PC-3 (cell line): ENCODE measurements at regions not wholly inside any gene's neighbourhood (a gene's known extent, or its start where the extent isn't known, plus 50 kb on each side); places are given as distances from the start of the nearest gene placed in this dataset.
"Not testable (repeated sequence)": the region's sequence is repeated elsewhere in the genome, so short reads cannot be mapped to it uniquely, and the experiment has no call there.

Experiments used
- ATAC-seq: fragments of 200-7000 bp; cut with Tn5 transposase; 2 replicates; pipeline ENCODE4 v1.9.1; 2020; ENCODE audit warnings: mild to moderate bottlenecking, moderate library complexity
- BruUV-seq: library from RNA; stranded (reverse); fragments of 400-500 nt; replicated peaks from 2 replicates; lab custom pipeline; 2021; lab: Mats Ljungman, UMichigan
- CTCF ChIA-PET: fragments of 300-600 bp; sonication (Branson Sonifier 250); formaldehyde crosslinking; loops from one replicate; lab custom pipeline; 2022; ENCODE audit warnings: antibody characterized with exemption; lab: Charles Lee
- POLR2A ChIA-PET: fragments of 300-600 bp; sonication (Branson Sonifier 250); formaldehyde crosslinking; loops from one replicate; lab custom pipeline; 2022; ENCODE audit warnings: antibody characterized with exemption; ENCODE audit not compliant: unreplicated experiment; lab: Charles Lee
- DNase-seq: peaks from one replicate; pipeline ENCODE4 v3.0.0-alpha.2; 2015
- H2AFZ ChIP-seq: fragments of 300-600 bp; sonication (generic); 2 replicates; pipeline ENCODE4 v1.6.0; 2016; ENCODE audit warnings: antibody characterized with exemption, low read length
- H3F3A ChIP-seq: fragments of 300-600 bp; sonication (generic); one replicate; pipeline ENCODE4 v1.6.0; 2017; ENCODE audit warnings: antibody characterized with exemption, low read length, control low read depth, mild to moderate bottlenecking; ENCODE audit not compliant: unreplicated experiment
- H3K27ac ChIP-seq: fragments of 300-600 bp; sonication (generic); 2 replicates; pipeline ENCODE4 v1.5.1; 2016; ENCODE audit warnings: mild to moderate bottlenecking, low read length
- H3K27me3 ChIP-seq: fragments of 300-600 bp; sonication (generic); 2 replicates; pipeline ENCODE4 v1.6.1; 2016; ENCODE audit warnings: low read length, mixed read lengths
- H3K36me3 ChIP-seq: fragments of 300-600 bp; sonication (generic); 2 replicates; pipeline ENCODE4 v1.6.1; 2016; ENCODE audit warnings: low read depth, mixed run types, low read length, mixed read lengths
- H3K4me1 ChIP-seq: fragments of 300-600 bp; sonication (generic); 2 replicates; pipeline ENCODE4 v1.5.1; 2016; ENCODE audit warnings: low read length; ENCODE audit not compliant: insufficient read depth
- H3K4me2 ChIP-seq: fragments of 300-600 bp; sonication (generic); 2 replicates; pipeline ENCODE4 v1.6.0; 2016; ENCODE audit warnings: low read length
- H3K4me3 ChIP-seq: fragments of 300-600 bp; sonication (generic); 2 replicates; pipeline ENCODE4 v1.5.1; 2016; ENCODE audit warnings: mild to moderate bottlenecking, low read length, mixed read lengths
- H3K79me2 ChIP-seq: fragments of 300-600 bp; sonication (generic); 2 replicates; pipeline ENCODE4 v1.6.1; 2017; ENCODE audit warnings: low read length, mixed read lengths
- H3K9ac ChIP-seq: fragments of 300-600 bp; sonication (generic); 2 replicates; pipeline ENCODE4 v1.6.0; 2016; ENCODE audit warnings: mild to moderate bottlenecking, low read length
- H3K9me2 ChIP-seq: fragments of 300-600 bp; sonication (generic); replicated peaks from 2 replicates; pipeline ENCODE4 v1.6.1; 2016; ENCODE audit warnings: mixed run types, low read length, mixed read lengths
- H3K9me3 ChIP-seq: fragments of 300-600 bp; sonication (generic); 2 replicates; pipeline ENCODE4 v1.6.1; 2016; ENCODE audit warnings: low read length, mixed read lengths
- H4K20me1 ChIP-seq: fragments of 300-600 bp; sonication (generic); 2 replicates; pipeline ENCODE4 v1.6.1; 2016; ENCODE audit warnings: low read length, mixed read lengths
- EZH2 ChIP-seq: fragments of 300-600 bp; sonication (generic); IDR thresholded peaks from one replicate; pipeline ENCODE4 v1.6.1; 2017; ENCODE audit warnings: antibody characterized with exemption, mild to moderate bottlenecking, low read length; ENCODE audit not compliant: unreplicated experiment
- EZH2phosphoT487 ChIP-seq: fragments of 300-600 bp; sonication (generic); IDR thresholded peaks from 2 replicates; pipeline ENCODE4 v1.6.1; 2018; ENCODE audit warnings: mild to moderate bottlenecking, antibody characterized with exemption, low read length, borderline replicate concordance
- intact Hi-C: fragments of 100-400 bp; cut with micrococcal nuclease; formaldehyde crosslinking; loops from 2 replicates; pipeline ENCODE4 v1.9.0; 2023
- TF ChIP-seq, protein P1 (sequence below): fragments of 300-600 bp; sonication (generic); conservative IDR thresholded peaks from 2 replicates; pipeline ENCODE4 v1.5.1; 2017; ENCODE audit warnings: antibody characterized with exemption, low read depth, mild to moderate bottlenecking, low read length

DNA sequence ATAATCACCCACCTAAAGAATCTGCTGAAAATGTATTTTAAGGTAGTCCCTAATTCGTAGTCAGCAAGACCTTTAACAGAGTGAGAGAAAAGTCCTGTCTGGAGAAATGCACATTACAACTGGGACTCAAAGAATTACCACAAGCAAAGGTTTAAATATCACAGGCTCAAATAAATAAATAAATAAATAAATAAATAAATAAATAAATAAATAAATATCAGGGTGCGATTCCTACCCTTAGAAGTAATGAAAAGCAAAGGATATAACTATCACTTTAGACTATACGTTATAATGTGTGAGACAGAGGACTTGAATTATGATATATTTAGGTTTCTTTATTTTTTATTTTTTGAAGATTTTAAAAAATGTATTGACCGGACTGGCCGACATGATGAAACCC lies 522.5 kb upstream of the ATXN7L3B start:
- CTCF ChIA-PET, result no interaction called here
- H3K79me2 ChIP-seq, result no peaks in the 10 kb centered on the region
- no peaks in the 10 kb centered on the region for H3K36me3 ChIP-seq

DNA sequence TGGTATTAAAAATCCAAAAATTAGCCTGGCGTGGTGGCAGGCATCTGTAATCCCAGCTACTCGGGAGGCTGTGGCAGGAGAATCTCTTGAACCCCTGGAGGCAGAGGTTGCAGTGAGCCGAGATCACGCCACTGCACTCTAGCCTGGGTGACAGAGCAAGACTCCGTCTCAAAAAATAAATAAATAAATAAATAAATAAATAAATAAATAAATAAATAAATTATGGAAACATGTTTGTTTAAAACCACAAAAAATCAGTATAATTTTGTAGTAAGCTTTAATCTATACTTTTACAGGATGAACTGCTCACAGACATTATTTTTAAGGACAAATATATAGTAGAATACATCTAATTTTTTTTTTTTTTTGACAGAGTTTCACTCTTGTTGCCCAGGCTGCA lies 521.3 kb upstream of the ATXN7L3B start:
- H3K36me3 ChIP-seq, ATAC-seq, H3K79me2 ChIP-seq, POLR2A ChIA-PET, H3K27ac ChIP-seq, H3K4me3 ChIP-seq, H3K9me3 ChIP-seq, DNase-seq, H3K27me3 ChIP-seq, H3K9me2 ChIP-seq, H4K20me1 ChIP-seq, BruUV-seq, intact Hi-C loops, H3K9ac ChIP-seq, H3F3A ChIP-seq, H3K4me1 ChIP-seq, H2AFZ ChIP-seq, H3K4me2 ChIP-seq: not testable (repeated sequence)
- CTCF ChIA-PET, result interaction anchor here (0.6 to 0.7 kb wide), 2 partner anchors 255 to 275 kb away, joined by 3 to 4 read pairs; no protein-coding TSS in a partner anchor

More for the DNA sequence above, 522.5 kb upstream of the ATXN7L3B start:
- TF ChIP-seq, protein P1, sequence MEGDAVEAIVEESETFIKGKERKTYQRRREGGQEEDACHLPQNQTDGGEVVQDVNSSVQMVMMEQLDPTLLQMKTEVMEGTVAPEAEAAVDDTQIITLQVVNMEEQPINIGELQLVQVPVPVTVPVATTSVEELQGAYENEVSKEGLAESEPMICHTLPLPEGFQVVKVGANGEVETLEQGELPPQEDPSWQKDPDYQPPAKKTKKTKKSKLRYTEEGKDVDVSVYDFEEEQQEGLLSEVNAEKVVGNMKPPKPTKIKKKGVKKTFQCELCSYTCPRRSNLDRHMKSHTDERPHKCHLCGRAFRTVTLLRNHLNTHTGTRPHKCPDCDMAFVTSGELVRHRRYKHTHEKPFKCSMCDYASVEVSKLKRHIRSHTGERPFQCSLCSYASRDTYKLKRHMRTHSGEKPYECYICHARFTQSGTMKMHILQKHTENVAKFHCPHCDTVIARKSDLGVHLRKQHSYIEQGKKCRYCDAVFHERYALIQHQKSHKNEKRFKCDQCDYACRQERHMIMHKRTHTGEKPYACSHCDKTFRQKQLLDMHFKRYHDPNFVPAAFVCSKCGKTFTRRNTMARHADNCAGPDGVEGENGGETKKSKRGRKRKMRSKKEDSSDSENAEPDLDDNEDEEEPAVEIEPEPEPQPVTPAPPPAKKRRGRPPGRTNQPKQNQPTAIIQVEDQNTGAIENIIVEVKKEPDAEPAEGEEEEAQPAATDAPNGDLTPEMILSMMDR, result no peak
- TF ChIP-seq EZH2, result no peak
- intact Hi-C loops, result no loop called here
- no TSS peak for BruUV-seq
- Histone ChIP-seq H3K27ac (no peak overlapping the region), H3K9me2 (no peaks in the 10 kb centered on the region), H3K4me3 (no peak overlapping the region), H3K9me3 (no peaks in the 10 kb centered on the region), H3K4me1 (no peaks in the 10 kb centered on the region), H2AFZ (no peak overlapping the region), H3K27me3 (no peaks in the 10 kb centered on the region), H4K20me1 (no peaks in the 10 kb centered on the region), H3F3A (no peaks in the 10 kb centered on the region), H3K9ac (no peak overlapping the region), H3K4me2 (no peak overlapping the region)
- POLR2A ChIA-PET, result no interaction called here
- ATAC-seq, result no peak
- DNase-seq, result no peak

DNA sequence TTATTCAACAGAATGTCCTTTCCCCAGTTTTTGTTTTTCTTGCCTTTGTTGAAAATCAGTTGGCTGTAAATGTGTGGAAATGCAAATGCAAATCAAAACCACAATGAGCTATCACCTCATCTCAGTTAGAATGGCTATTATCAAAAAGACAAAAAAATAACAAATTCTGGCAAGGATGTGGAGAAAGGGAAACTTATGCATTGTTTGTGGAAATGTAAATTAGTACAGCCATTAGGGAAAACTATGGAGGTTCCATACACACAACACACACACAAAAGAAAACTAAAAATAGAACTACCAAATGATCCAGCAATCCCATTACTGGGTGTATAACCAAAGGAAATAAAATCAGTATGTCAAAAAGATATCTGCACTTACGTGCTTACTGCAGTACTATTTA lies 518.8 kb upstream of the ATXN7L3B start:
- BruUV-seq, result no TSS peak
- ChIA-PET CTCF (no interaction called here), POLR2A (no interaction called here)
- H3K4me2 ChIP-seq, result no peak overlapping the region
- intact Hi-C loops, result no loop called here
- H3K27me3 ChIP-seq, result no peaks in the 10 kb centered on the region
- H3K9ac ChIP-seq, result no peak overlapping the region
- H4K20me1 ChIP-seq, result no peaks in the 10 kb centered on the region
- H3F3A ChIP-seq, result no peaks in the 10 kb centered on the region
- no peaks in the 10 kb centered on the region for H3K79me2 ChIP-seq
- H3K36me3 ChIP-seq, result no peaks in the 10 kb centered on the region
- no peak overlapping the region for H2AFZ ChIP-seq
- no peak overlapping the region for H3K27ac ChIP-seq
- no peaks in the 10 kb centered on the region for H3K9me3 ChIP-seq
- ATAC-seq (no peak), DNase-seq (no peak)
- H3K4me1 ChIP-seq, result no peaks in the 10 kb centered on the region
- H3K9me2 ChIP-seq, result no peaks in the 10 kb centered on the region
- H3K4me3 ChIP-seq, result no peak overlapping the region
- no peak for TF ChIP-seq EZH2
- TF ChIP-seq, protein P1, result no peak
- no peak for TF ChIP-seq EZH2phosphoT487
